ENCODE measurements at regions not wholly inside any gene's neighbourhood (a gene's known extent, or its start where the extent isn't known, plus 50 kb on each side); places are given as distances from the start of the nearest gene placed in this dataset.

GRCh38 chr12:126337556-126338441 is 1272.6 kb downstream of the AACS start:
- H3K4me2 ChIP-seq (replicated peaks; ENCODE audit: low read depth, low read length, poor library complexity, severe bottlenecking), result no peak overlapping the region
- no peak overlapping the region for H3K9ac ChIP-seq (ENCODE audit: low read length)
- no peaks in the 10 kb centered on the region for H3K4me1 ChIP-seq (ENCODE audit: control insufficient read depth in 2 of 2, insufficient read depth in 2 of 2, low read length in 2 of 2)
- H4K20me1 ChIP-seq (ENCODE audit: control insufficient read depth, insufficient read depth, low read length, poor library complexity, severe bottlenecking), result no peaks in the 10 kb centered on the region
- Mint-ChIP-seq H3K9me3 (ENCODE audit: insufficient read depth) (peaks cover 3% of the 10 kb centered on the region), H3K27me3 (no peaks in the 10 kb centered on the region), H3K27ac (no peak overlapping the region), H3K4me3 (no peak overlapping the region), H3K4me1 (no peaks in the 10 kb centered on the region)
- 80% methylated on average over 2 of the region's 7 CpGs for WGBS (ENCODE audit: insufficient coverage)
- ChIA-PET POLR2A (no interaction called here), CTCF (no interaction called here)
- H3K27me3 ChIP-seq (replicated peaks in 1 of 4; ENCODE audit: control extremely low read depth in 1 of 4, control insufficient read depth in 3 of 4, insufficient read depth in 4 of 4, low read length in 3 of 4), result no peaks in the 10 kb centered on the region
- H3K27ac ChIP-seq (ENCODE audit: low read length in 2 of 2), result no peak overlapping the region
- no peaks in the 10 kb centered on the region for H3K36me3 ChIP-seq (replicated peaks in 1 of 2; ENCODE audit: control extremely low read depth in 1 of 2, control insufficient read depth in 1 of 2, extremely low read depth in 1 of 2, insufficient read depth in 2 of 2, low read length in 1 of 2)
- H2AFZ ChIP-seq (ENCODE audit: insufficient read depth, low read depth, low read length, poor library complexity, severe bottlenecking), result no peak overlapping the region
- ATAC-seq (ENCODE audit: low read depth), result no peak
- TF ChIP-seq CTCF (IDR thresholded peaks at IDR 0.05) (no peak), EZH2 (IDR thresholded peaks at IDR 0.05; ENCODE audit: borderline replicate concordance, insufficient read depth, low read depth, low read length, poor library complexity, severe bottlenecking) (no peak)
- no peak for DNase-seq
- no peaks in the 10 kb centered on the region for H3K79me2 ChIP-seq (ENCODE audit: control insufficient read depth, insufficient read depth, low read length)
- no peak overlapping the region for H3K4me3 ChIP-seq (ENCODE audit: control extremely low read depth in 1 of 5, extremely low read depth in 1 of 5, insufficient read depth in 1 of 5, low read depth in 2 of 5, low read length in 4 of 5)
- intact Hi-C loops (cut with micrococcal nuclease), result no loop called here
- H3K9me3 ChIP-seq (ENCODE audit: control extremely low read depth in 1 of 3, control insufficient read depth in 2 of 3, insufficient read depth in 1 of 3, low read length in 2 of 3), result peaks cover 0 to 8% (median 0%) of the 10 kb centered on the region in 3 donors

- H3K36me3 ChIP-seq (replicated peaks in 1 of 2; ENCODE audit: control extremely low read depth in 1 of 2, control insufficient read depth in 1 of 2, extremely low read depth in 1 of 2, insufficient read depth in 2 of 2, low read length in 1 of 2), result no peaks in the 10 kb centered on the region
- H3K27me3 ChIP-seq (replicated peaks in 1 of 4; ENCODE audit: control extremely low read depth in 1 of 4, control insufficient read depth in 3 of 4, insufficient read depth in 4 of 4, low read length in 3 of 4), result no peaks in the 10 kb centered on the region
- H3K9me3 ChIP-seq (ENCODE audit: control extremely low read depth in 1 of 3, control insufficient read depth in 2 of 3, insufficient read depth in 1 of 3, low read length in 2 of 3), result peaks cover 0 to 6% (median 0%) of the 10 kb centered on the region in 3 donors
- H3K79me2 ChIP-seq (ENCODE audit: control insufficient read depth, insufficient read depth, low read length), result no peaks in the 10 kb centered on the region
- H3K4me2 ChIP-seq (replicated peaks; ENCODE audit: low read depth, low read length, poor library complexity, severe bottlenecking), result no peak overlapping the region
- WGBS (ENCODE audit: insufficient coverage), result no CpG with 5 or more reads among the region's 1 CpG
- DNase-seq (no peak), ATAC-seq (ENCODE audit: low read depth) (no peak)
- Mint-ChIP-seq H3K4me1 (no peaks in the 10 kb centered on the region), H3K27ac (no peak overlapping the region), H3K9me3 (ENCODE audit: insufficient read depth) (peaks cover 3% of the 10 kb centered on the region), H3K4me3 (no peak overlapping the region), H3K27me3 (no peaks in the 10 kb centered on the region)
- no peaks in the 10 kb centered on the region for H4K20me1 ChIP-seq (ENCODE audit: control insufficient read depth, insufficient read depth, low read length, poor library complexity, severe bottlenecking)
- H3K27ac ChIP-seq (ENCODE audit: low read length in 2 of 2), result no peak overlapping the region
- ChIA-PET POLR2A (no interaction called here), CTCF (no interaction called here)
- H3K4me3 ChIP-seq (ENCODE audit: control extremely low read depth in 1 of 5, extremely low read depth in 1 of 5, insufficient read depth in 1 of 5, low read depth in 2 of 5, low read length in 4 of 5), result no peak overlapping the region
- H3K9ac ChIP-seq (ENCODE audit: low read length), result no peak overlapping the region
- intact Hi-C loops (cut with micrococcal nuclease), result no loop called here
- no peak overlapping the region for H2AFZ ChIP-seq (ENCODE audit: insufficient read depth, low read depth, low read length, poor library complexity, severe bottlenecking)
- TF ChIP-seq CTCF (IDR thresholded peaks at IDR 0.05) (no peak), EZH2 (IDR thresholded peaks at IDR 0.05; ENCODE audit: borderline replicate concordance, insufficient read depth, low read depth, low read length, poor library complexity, severe bottlenecking) (no peak)
- no peaks in the 10 kb centered on the region for H3K4me1 ChIP-seq (ENCODE audit: control insufficient read depth in 2 of 2, insufficient read depth in 2 of 2, low read length in 2 of 2)
These were observed 1277.6 kb downstream of the AACS start for GRCh38 chr12:126342866-126343265.

Measured in B cell (primary cell).